ENCODE measurements at regions not wholly inside any gene's neighbourhood (a gene's known extent, or its start where the extent isn't known, plus 50 kb on each side); places are given as distances from the start of the nearest gene placed in this dataset.

DNA sequence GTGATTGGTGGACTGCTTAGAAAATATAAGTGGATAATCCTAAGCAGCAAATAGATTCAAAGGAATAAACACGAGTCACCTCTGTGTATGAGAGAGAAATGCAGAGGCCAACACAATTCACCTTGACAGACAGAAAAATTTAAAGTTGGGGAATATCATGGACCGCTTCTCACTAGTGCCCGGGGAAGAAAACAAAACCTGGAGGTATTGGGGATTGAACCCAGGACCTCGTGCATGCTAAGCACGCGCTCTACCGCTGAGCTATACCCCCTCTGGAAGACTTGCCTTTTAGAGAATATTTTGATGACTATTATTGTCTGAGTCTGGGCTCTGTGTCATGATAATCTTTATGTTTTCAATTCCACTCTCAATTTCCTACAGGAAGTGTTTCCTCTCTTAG lies 111.9 kb downstream of the TRIM27 start:
- TF ChIP-seq POLR2A (IDR thresholded peaks at IDR 0.05) = no peak
- TF ChIP-seq, protein P1, sequence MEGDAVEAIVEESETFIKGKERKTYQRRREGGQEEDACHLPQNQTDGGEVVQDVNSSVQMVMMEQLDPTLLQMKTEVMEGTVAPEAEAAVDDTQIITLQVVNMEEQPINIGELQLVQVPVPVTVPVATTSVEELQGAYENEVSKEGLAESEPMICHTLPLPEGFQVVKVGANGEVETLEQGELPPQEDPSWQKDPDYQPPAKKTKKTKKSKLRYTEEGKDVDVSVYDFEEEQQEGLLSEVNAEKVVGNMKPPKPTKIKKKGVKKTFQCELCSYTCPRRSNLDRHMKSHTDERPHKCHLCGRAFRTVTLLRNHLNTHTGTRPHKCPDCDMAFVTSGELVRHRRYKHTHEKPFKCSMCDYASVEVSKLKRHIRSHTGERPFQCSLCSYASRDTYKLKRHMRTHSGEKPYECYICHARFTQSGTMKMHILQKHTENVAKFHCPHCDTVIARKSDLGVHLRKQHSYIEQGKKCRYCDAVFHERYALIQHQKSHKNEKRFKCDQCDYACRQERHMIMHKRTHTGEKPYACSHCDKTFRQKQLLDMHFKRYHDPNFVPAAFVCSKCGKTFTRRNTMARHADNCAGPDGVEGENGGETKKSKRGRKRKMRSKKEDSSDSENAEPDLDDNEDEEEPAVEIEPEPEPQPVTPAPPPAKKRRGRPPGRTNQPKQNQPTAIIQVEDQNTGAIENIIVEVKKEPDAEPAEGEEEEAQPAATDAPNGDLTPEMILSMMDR (IDR thresholded peaks at IDR 0.05) = no peak

All from right lobe of liver (tissue), 4 donors.